ENCODE measurements at regions not wholly inside any gene's neighbourhood (a gene's known extent, or its start where the extent isn't known, plus 50 kb on each side); places are given as distances from the start of the nearest gene placed in this dataset.

DNA sequence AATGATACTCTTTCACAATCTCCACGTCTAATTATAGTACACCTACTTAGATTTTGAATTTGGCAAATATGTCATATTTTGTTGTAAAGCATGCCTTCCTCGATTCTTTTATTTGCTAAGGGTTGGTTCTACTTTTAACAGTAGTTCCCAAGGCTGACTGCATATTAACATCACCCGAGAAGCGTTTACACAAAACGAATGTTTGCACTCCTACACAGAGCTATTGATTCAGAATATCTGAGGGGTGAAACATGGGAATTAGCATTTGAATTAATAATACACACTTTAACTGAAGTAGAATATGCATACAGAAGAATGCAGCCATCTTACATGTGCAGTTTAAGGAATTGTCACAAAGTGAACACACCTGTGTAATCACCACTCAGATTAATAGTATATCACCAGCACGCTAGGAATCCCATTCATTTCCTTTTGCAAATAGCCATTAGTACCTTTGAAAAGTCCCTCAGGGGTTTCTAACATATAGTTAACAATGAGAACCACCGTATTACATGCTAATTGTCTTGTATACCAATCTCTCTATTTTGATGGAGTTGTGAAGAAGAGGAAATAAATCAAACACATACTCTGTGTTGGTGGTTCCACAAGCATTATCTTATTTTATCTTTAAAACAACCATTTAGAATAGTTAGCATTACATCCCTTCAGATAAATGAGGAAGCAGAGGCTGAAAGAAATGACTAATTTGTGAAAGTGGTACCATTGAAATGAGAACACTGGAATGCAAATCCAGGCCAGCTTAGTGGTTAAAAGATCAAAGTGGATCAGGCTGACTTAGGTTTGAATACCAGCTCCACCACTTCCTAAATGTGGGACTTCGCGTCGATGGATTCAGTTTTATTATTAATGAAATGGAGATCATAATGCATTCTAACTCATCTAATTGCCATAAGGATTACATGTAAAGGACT, 317.6 kb downstream of the HDGFL1 start:
- TF ChIP-seq BHLHE40 (IDR thresholded peaks at IDR 0.05; ENCODE audit: low read depth, low read length) (no peak), CTCF (conservative IDR thresholded peaks at IDR 0.05; ENCODE audit: low read depth, low read length) (no peak), MXI1 (IDR thresholded peaks at IDR 0.05; ENCODE audit: borderline replicate concordance, low read depth, low read length) (no peak), SMC3 (IDR thresholded peaks at IDR 0.05; ENCODE audit: low read depth, low read length) (no peak), RAD21 (IDR thresholded peaks at IDR 0.05; ENCODE audit: low read length) (no peak), USF2 (IDR thresholded peaks at IDR 0.05; ENCODE audit: low read depth, low read length) (no peak), MAFK (IDR thresholded peaks at IDR 0.05; ENCODE audit: low read depth, low read length) (no peak), POLR2A (IDR thresholded peaks at IDR 0.05; ENCODE audit: low read depth, low read length) (no peak), RFX5 (IDR thresholded peaks at IDR 0.05; ENCODE audit: low read depth, low read length) (no peak), CEBPB (IDR thresholded peaks at IDR 0.05; ENCODE audit: low read depth, low read length) (no peak), ELK1 (IDR thresholded peaks at IDR 0.05; ENCODE audit: borderline replicate concordance, low read depth, low read length) (no peak), NFE2L2 (IDR thresholded peaks at IDR 0.05; ENCODE audit: low read depth, low read length) (no peak), MAZ (IDR thresholded peaks at IDR 0.05; ENCODE audit: borderline replicate concordance, low read depth, low read length) (no peak), RCOR1 (IDR thresholded peaks at IDR 0.05; ENCODE audit: insufficient replicate concordance, low read length) (no peak)
